Vagina (tissue), 2 donors: ENCODE measurements at regions not wholly inside any gene's neighbourhood (a gene's known extent, or its start where the extent isn't known, plus 50 kb on each side); places are given as distances from the start of the nearest gene placed in this dataset.

ENCODE experiments used
- DNase-seq, 2 donors: peaks; one replicate each; pipeline ENCODE4 v3.0.0-alpha.2; 2017; ENCODE audit errors: extremely low spot score in 2 of 2
- H3K27ac ChIP-seq: fragments of 200-600 bp; sonication (generic); one replicate; pipeline ENCODE4 v1.5.1; 2019
- H3K27me3 ChIP-seq: fragments of 200-600 bp; sonication (generic); one replicate; pipeline ENCODE4 v1.5.1; 2019
- H3K36me3 ChIP-seq, 2 donors: fragments of 200-600 bp; sonication (generic); one replicate each; pipeline ENCODE4 v1.5.1; 2017 to 2019
- H3K4me1 ChIP-seq: fragments of 200-600 bp; sonication (generic); one replicate; pipeline ENCODE4 v1.5.1; 2019
- H3K4me3 ChIP-seq, 2 donors: fragments of 200-600 bp; sonication (generic); 1 replicate in 1 of 2; 2 replicates in 1 of 2; pipeline ENCODE4 v1.5.1; 2016 to 2019
- H3K9me3 ChIP-seq: fragments of 200-600 bp; sonication (generic); one replicate; pipeline ENCODE4 v1.5.1; 2019
- POLR2A ChIP-seq, 2 donors: fragments of 450-650 bp; IDR thresholded peaks; one replicate each; pipeline ENCODE4 v1.6.1; 2017; ENCODE audit warnings: antibody characterized with exemption in 2 of 2, mild to moderate bottlenecking in 2 of 2, moderate library complexity in 2 of 2
- POLR2AphosphoS5 ChIP-seq, 2 donors: sonication (generic); formaldehyde crosslinking; IDR thresholded peaks; one replicate each; pipeline ENCODE4 v1.9.0; 2017; ENCODE audit warnings: antibody characterized with exemption in 2 of 2, mild to moderate bottlenecking in 2 of 2, low read depth in 1 of 2; ENCODE audit not compliant: insufficient read depth in 1 of 2
- intact Hi-C: fragments of 100-400 bp; cut with DNase I; formaldehyde crosslinking; loops from one replicate; pipeline ENCODE4 v1.15.1; 2023
- TF ChIP-seq, protein P1 (sequence below), 3 experiments: fragments of 450-650 bp in 2 of 3; fragments of 200-600 bp in 1 of 3; sonication (generic) in 1 of 3; IDR thresholded peaks; one replicate each; pipeline ENCODE4 v1.5.1; 2017 to 2019; ENCODE audit warnings: antibody characterized with exemption in 3 of 3, mild to moderate bottlenecking in 2 of 3, moderate library complexity in 2 of 3

- Histone ChIP-seq H3K27me3 (no peaks in the 10 kb centered on the region), H3K4me1 (no peaks in the 10 kb centered on the region), H3K9me3 (no peaks in the 10 kb centered on the region), H3K27ac (no peak overlapping the region), H3K36me3 (no peaks in the 10 kb centered on the region), H3K4me3 (no peak overlapping the region)
- no peak for DNase-seq
- intact Hi-C loops: no loop called here
- no peak for TF ChIP-seq POLR2AphosphoS5 (IDR thresholded peaks at IDR 0.05; ENCODE audit: insufficient read depth in 1 of 2, low read depth in 1 of 2)
Measured at GRCh38 chr13:79097201-79097600, 308.9 kb downstream of the RBM26 start.

- no peaks in the 10 kb centered on the region for H3K9me3 ChIP-seq
- H3K4me1 ChIP-seq: no peaks in the 10 kb centered on the region
- no peak for DNase-seq
- no peaks in the 10 kb centered on the region for H3K27me3 ChIP-seq
- no peaks in the 10 kb centered on the region for H3K36me3 ChIP-seq
- intact Hi-C loops: no loop called here
- TF ChIP-seq POLR2A (IDR thresholded peaks at IDR 0.05) (no peak), POLR2AphosphoS5 (IDR thresholded peaks at IDR 0.05; ENCODE audit: insufficient read depth in 1 of 2, low read depth in 1 of 2) (no peak)
- TF ChIP-seq, protein P1, sequence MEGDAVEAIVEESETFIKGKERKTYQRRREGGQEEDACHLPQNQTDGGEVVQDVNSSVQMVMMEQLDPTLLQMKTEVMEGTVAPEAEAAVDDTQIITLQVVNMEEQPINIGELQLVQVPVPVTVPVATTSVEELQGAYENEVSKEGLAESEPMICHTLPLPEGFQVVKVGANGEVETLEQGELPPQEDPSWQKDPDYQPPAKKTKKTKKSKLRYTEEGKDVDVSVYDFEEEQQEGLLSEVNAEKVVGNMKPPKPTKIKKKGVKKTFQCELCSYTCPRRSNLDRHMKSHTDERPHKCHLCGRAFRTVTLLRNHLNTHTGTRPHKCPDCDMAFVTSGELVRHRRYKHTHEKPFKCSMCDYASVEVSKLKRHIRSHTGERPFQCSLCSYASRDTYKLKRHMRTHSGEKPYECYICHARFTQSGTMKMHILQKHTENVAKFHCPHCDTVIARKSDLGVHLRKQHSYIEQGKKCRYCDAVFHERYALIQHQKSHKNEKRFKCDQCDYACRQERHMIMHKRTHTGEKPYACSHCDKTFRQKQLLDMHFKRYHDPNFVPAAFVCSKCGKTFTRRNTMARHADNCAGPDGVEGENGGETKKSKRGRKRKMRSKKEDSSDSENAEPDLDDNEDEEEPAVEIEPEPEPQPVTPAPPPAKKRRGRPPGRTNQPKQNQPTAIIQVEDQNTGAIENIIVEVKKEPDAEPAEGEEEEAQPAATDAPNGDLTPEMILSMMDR (IDR thresholded peaks at IDR 0.05): no peak
- no peak overlapping the region for H3K27ac ChIP-seq
- H3K4me3 ChIP-seq: no peak overlapping the region
Measured at GRCh38 chr13:79096099-79096498, 310.0 kb downstream of the RBM26 start.

DNA sequence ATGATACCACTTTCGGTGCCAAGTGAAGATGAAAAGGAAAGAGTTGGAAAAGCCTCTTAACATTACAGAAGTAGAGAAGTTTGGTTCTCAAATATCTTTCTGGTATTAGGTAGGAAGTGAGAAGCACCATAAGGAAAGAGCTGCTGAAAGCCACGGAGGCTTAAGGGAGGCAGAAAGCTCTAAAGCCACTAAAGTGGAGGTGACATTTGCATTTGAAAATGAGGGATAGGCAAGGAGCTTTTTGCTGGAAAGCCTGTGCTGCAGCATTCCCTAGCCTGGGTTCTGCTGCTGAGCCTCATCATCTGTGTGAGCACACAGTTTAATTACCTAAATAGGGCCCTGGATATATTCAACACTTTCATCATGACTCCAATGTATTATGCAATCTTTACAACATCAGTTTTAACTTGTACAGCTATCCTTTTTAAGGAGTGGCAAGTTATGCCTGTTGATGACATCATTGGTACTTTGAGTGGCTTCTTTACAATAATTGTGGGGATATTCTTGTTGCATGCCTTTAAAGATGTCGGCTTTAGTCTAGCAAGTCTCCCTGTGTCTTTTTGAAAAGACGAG, 315.4 kb downstream of the RBM26 start:
- no peaks in the 10 kb centered on the region for H3K27me3 ChIP-seq
- no peak for DNase-seq
- TF ChIP-seq POLR2A (IDR thresholded peaks at IDR 0.05): no peak
- TF ChIP-seq POLR2AphosphoS5 (IDR thresholded peaks at IDR 0.05; ENCODE audit: insufficient read depth in 1 of 2, low read depth in 1 of 2): no peak
- TF ChIP-seq, protein P1 (IDR thresholded peaks at IDR 0.05): no peak
- no peak overlapping the region for H3K4me3 ChIP-seq
- no peaks in the 10 kb centered on the region for H3K9me3 ChIP-seq
- intact Hi-C loops: no loop called here
- H3K27ac ChIP-seq: no peak overlapping the region
- no peaks in the 10 kb centered on the region for H3K4me1 ChIP-seq
- H3K36me3 ChIP-seq: no peaks in the 10 kb centered on the region

DNA sequence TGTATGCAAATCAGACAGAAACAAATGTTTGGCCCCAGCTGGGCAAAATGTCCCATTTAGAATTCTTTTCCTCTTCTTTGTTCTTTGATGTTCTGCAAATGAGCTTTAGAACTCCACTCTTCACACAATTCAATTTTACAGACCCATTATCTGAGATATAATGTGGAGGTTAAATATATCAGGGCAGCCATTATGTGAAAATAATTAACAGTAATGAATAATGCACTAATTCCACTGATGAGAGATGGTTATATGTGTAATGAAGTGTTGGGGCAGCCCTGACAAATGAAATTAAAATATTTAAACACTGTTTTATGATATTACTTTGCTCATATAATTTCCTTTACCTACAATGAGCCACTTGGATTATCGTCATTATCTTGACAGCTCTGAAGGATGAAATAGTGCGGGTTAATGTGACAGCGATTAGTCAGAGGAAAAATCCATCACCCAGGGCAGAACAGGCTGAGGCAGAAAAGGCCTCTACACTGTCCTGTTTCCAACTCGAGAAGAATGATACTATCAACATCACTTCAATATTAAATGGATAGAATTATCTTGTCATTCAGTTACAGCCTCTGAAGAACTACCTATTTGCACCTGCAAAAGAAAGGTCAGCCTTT, 321.1 kb downstream of the RBM26 start:
- Histone ChIP-seq H3K36me3 (no peaks in the 10 kb centered on the region), H3K27ac (no peak overlapping the region), H3K9me3 (no peaks in the 10 kb centered on the region), H3K4me1 (no peaks in the 10 kb centered on the region), H3K4me3 (no peak overlapping the region), H3K27me3 (no peaks in the 10 kb centered on the region)
- DNase-seq: no peak
- TF ChIP-seq POLR2AphosphoS5 (IDR thresholded peaks at IDR 0.05; ENCODE audit: insufficient read depth in 1 of 2, low read depth in 1 of 2): no peak
- TF ChIP-seq POLR2A (IDR thresholded peaks at IDR 0.05): no peak
- TF ChIP-seq, protein P1 (IDR thresholded peaks at IDR 0.05): no peak
- intact Hi-C loops: no loop called here

DNA sequence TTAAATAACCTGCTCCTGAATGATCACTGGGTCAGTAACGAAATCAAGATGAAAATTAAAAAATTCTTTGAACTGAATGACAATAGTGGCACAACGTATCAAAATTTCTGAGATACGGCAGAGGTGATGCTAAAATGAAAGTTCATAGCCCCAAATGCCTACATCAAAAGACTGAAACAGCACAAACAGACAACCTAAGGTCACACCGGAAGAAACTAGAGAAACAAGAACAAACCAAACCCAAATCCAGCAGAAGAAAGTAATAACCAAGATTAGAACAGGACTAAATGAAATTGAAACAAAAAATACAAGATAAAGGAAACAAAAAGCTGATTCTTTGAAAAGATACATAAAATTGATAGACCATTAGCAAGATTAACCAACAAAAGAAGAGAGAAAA, 324.1 kb downstream of the RBM26 start:
- intact Hi-C loops: no loop called here
- no peaks in the 10 kb centered on the region for H3K9me3 ChIP-seq
- H3K27ac ChIP-seq: no peak overlapping the region
- H3K4me3 ChIP-seq: no peak overlapping the region
- H3K27me3 ChIP-seq: no peaks in the 10 kb centered on the region
- TF ChIP-seq, protein P1 (IDR thresholded peaks at IDR 0.05): no peak
- TF ChIP-seq POLR2AphosphoS5 (IDR thresholded peaks at IDR 0.05; ENCODE audit: insufficient read depth in 1 of 2, low read depth in 1 of 2): no peak
- no peak for TF ChIP-seq POLR2A (IDR thresholded peaks at IDR 0.05)
- DNase-seq: no peak
- no peaks in the 10 kb centered on the region for H3K36me3 ChIP-seq
- H3K4me1 ChIP-seq: no peaks in the 10 kb centered on the region
